WI38 (cell line): ENCODE measurements at regions not wholly inside any gene's neighbourhood (a gene's known extent, or its start where the extent isn't known, plus 50 kb on each side); places are given as distances from the start of the nearest gene placed in this dataset.

Experiments used
- H3K4me3 ChIP-seq: 2 replicates; pipeline ENCODE4 v1.5.1; 2011; ENCODE audit warnings: low read depth, mild to moderate bottlenecking, control low read depth, low read length
- CTCF ChIP-seq: IDR thresholded peaks from 2 replicates; pipeline ENCODE4 v1.5.1; 2012; ENCODE audit warnings: low read depth, mild to moderate bottlenecking, control low read depth, low read length

GRCh38 chr1:222243902-222244301 is 304.0 kb downstream of the HHIPL2 start:
- no peak for TF ChIP-seq CTCF

GRCh38 chr1:222242492-222242891 is 305.4 kb downstream of the HHIPL2 start:
- H3K4me3 ChIP-seq = no peak overlapping the region
- TF ChIP-seq CTCF = no peak

More at GRCh38 chr1:222243902-222244301, 304.0 kb downstream of the HHIPL2 start:
- no peak overlapping the region for H3K4me3 ChIP-seq

GRCh38 chr1:222241410-222241809 is 306.5 kb downstream of the HHIPL2 start:
- no peak overlapping the region for H3K4me3 ChIP-seq

GRCh38 chr1:222240536-222241181 is 307.2 kb downstream of the HHIPL2 start:
- no peak overlapping the region for H3K4me3 ChIP-seq
- no peak for TF ChIP-seq CTCF

More at GRCh38 chr1:222241410-222241809, 306.5 kb downstream of the HHIPL2 start:
- no peak for TF ChIP-seq CTCF

GRCh38 chr1:222239130-222239529 is 308.8 kb downstream of the HHIPL2 start:
- no peak overlapping the region for H3K4me3 ChIP-seq
- TF ChIP-seq CTCF = no peak

GRCh38 chr1:222234351-222234750 is 313.6 kb downstream of the HHIPL2 start:
- no peak for TF ChIP-seq CTCF
- no peak overlapping the region for H3K4me3 ChIP-seq

GRCh38 chr1:222233444-222234158 is 314.3 kb downstream of the HHIPL2 start:
- no peak overlapping the region for H3K4me3 ChIP-seq
- TF ChIP-seq CTCF = no peak
